GM20000 (cell line): ENCODE measurements at regions not wholly inside any gene's neighbourhood (a gene's known extent, or its start where the extent isn't known, plus 50 kb on each side); places are given as distances from the start of the nearest gene placed in this dataset.

Source experiments
- DNase-seq: peaks from one replicate; pipeline ENCODE4 v3.0.0; 2012; ENCODE audit warnings: low spot score
- CTCF ChIP-seq: IDR thresholded peaks from 2 replicates; pipeline ENCODE4 v1.5.1; 2012; ENCODE audit warnings: mild to moderate bottlenecking, control low read depth; ENCODE audit errors: extremely low read depth, missing control alignments

- no peak for DNase-seq
- TF ChIP-seq CTCF = no peak
Observed at GRCh38 chr17:34728771-34729310, 149.5 kb downstream of the TMEM132E start.

GRCh38 chr17:34727601-34728000 is 148.2 kb downstream of the TMEM132E start:
- no peak for DNase-seq
- no peak for TF ChIP-seq CTCF

GRCh38 chr17:34726536-34727384 is 147.4 kb downstream of the TMEM132E start:
- no peak for DNase-seq
- no peak for TF ChIP-seq CTCF

GRCh38 chr17:34725725-34726124 is 146.3 kb downstream of the TMEM132E start:
- DNase-seq = no peak
- TF ChIP-seq CTCF = no peak

GRCh38 chr17:34725008-34725407 is 145.6 kb downstream of the TMEM132E start:
- no peak for DNase-seq
- TF ChIP-seq CTCF = no peak

GRCh38 chr17:34723875-34724274 is 144.5 kb downstream of the TMEM132E start:
- no peak for DNase-seq
- TF ChIP-seq CTCF = no peak

- no peak for TF ChIP-seq CTCF
- no peak for DNase-seq
Observed at GRCh38 chr17:34721326-34721725, 141.9 kb downstream of the TMEM132E start.
